Neutrophil (primary cell): ENCODE measurements at regions not wholly inside any gene's neighbourhood (a gene's known extent, or its start where the extent isn't known, plus 50 kb on each side); places are given as distances from the start of the nearest gene placed in this dataset.

ENCODE experiments used
- H3K27ac ChIP-seq: fragments of 200-600 bp; sonication (generic); 2 replicates; pipeline ENCODE4 v1.5.1; 2016; ENCODE audit warnings: mild to moderate bottlenecking, moderate library complexity
- H3K27me3 ChIP-seq: fragments of 200-600 bp; sonication (generic); 2 replicates; pipeline ENCODE4 v1.6.0; 2016; ENCODE audit warnings: mild to moderate bottlenecking
- H3K36me3 ChIP-seq: fragments of 200-600 bp; sonication (generic); 2 replicates; pipeline ENCODE4 v1.5.1; 2017
- H3K4me1 ChIP-seq, 2 experiments: fragments of 200-600 bp in 1 of 2; sonication (generic) in 1 of 2; 1 replicate in 1 of 2; 2 replicates in 1 of 2; pipeline versions ENCODE4 v1.5.1 to v1.6.1; 2013 to 2016; ENCODE audit warnings: low read depth in 1 of 2, low read length in 1 of 2, mild to moderate bottlenecking in 1 of 2, moderate library complexity in 1 of 2; ENCODE audit not compliant: control insufficient read depth in 1 of 2, insufficient read depth in 1 of 2
- H3K4me3 ChIP-seq, 2 experiments: fragments of 200-600 bp in 1 of 2; sonication (generic) in 1 of 2; 1 replicate in 1 of 2; 2 replicates in 1 of 2; pipeline ENCODE4 v1.5.1; 2013 to 2016; ENCODE audit warnings: low read depth in 1 of 2, low read length in 1 of 2, mild to moderate bottlenecking in 1 of 2, moderate library complexity in 1 of 2
- H3K9me3 ChIP-seq: fragments of 200-600 bp; sonication (generic); 2 replicates; pipeline ENCODE4 v1.5.1; 2016
- TF ChIP-seq, protein P1 (sequence below): fragments of 200-600 bp; sonication (generic); IDR thresholded peaks from 2 replicates; pipeline ENCODE4 v1.5.1; 2016; ENCODE audit warnings: antibody characterized with exemption

DNA sequence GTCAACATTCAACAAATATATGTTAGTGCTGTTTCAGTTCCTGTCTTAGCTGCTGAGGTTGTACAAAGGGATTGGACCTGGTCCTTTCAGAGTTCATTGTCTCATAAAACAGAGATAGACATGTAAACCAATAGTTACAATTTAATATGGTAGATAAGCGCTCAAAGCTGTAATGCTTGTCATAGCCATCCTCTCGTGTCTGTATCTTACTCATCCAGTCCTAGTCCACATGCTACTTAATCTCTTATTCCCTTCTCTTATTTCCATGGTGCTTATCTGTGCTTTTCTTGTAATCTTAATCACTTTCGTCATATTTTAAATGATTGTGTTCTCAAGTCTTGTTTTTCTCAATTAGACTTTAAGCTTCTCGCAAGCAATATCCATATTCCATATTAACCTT lies 185.2 kb upstream of the OBI1 start:
- H3K27me3 ChIP-seq, result no peaks in the 10 kb centered on the region
- no peaks in the 10 kb centered on the region for H3K36me3 ChIP-seq
- TF ChIP-seq, protein P1, sequence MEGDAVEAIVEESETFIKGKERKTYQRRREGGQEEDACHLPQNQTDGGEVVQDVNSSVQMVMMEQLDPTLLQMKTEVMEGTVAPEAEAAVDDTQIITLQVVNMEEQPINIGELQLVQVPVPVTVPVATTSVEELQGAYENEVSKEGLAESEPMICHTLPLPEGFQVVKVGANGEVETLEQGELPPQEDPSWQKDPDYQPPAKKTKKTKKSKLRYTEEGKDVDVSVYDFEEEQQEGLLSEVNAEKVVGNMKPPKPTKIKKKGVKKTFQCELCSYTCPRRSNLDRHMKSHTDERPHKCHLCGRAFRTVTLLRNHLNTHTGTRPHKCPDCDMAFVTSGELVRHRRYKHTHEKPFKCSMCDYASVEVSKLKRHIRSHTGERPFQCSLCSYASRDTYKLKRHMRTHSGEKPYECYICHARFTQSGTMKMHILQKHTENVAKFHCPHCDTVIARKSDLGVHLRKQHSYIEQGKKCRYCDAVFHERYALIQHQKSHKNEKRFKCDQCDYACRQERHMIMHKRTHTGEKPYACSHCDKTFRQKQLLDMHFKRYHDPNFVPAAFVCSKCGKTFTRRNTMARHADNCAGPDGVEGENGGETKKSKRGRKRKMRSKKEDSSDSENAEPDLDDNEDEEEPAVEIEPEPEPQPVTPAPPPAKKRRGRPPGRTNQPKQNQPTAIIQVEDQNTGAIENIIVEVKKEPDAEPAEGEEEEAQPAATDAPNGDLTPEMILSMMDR, result no peak
- no peak overlapping the region for H3K27ac ChIP-seq
- H3K4me3 ChIP-seq, result no peak overlapping the region
- no peaks in the 10 kb centered on the region for H3K9me3 ChIP-seq
- H3K4me1 ChIP-seq, result no peaks in the 10 kb centered on the region

DNA sequence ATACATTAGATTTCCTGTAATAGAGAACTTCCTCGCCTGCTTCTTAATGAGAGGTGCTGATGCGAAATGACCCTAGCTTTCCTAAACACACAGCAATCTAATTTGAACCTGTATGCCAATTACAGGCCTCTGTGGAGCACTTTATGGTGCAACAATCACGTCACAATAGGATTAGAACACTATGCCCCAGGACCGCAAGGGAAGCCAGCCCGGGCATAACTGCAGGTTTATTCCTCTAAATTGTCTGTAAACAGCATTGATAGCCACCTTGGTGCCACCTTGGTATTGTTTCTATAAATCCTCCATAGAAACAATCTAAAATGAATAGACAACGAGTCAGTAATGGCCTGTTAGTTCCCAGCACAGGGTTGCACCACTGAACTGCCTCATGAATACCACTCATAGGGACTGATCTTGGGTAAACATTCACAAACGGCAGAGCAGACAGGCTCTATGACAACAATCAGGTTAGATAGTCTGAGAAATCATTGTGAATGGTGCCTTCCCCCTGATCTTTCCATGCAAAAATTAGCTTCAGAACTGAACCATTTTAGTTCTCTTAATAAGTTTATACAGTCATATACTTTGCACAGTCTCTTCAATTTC lies 182.5 kb upstream of the OBI1 start:
- H3K36me3 ChIP-seq, result no peaks in the 10 kb centered on the region
- H3K27me3 ChIP-seq, result no peaks in the 10 kb centered on the region
- no peak overlapping the region for H3K27ac ChIP-seq
- H3K9me3 ChIP-seq, result no peaks in the 10 kb centered on the region
- TF ChIP-seq, protein P1, result no peak
- no peaks in the 10 kb centered on the region for H3K4me1 ChIP-seq
- no peak overlapping the region for H3K4me3 ChIP-seq

DNA sequence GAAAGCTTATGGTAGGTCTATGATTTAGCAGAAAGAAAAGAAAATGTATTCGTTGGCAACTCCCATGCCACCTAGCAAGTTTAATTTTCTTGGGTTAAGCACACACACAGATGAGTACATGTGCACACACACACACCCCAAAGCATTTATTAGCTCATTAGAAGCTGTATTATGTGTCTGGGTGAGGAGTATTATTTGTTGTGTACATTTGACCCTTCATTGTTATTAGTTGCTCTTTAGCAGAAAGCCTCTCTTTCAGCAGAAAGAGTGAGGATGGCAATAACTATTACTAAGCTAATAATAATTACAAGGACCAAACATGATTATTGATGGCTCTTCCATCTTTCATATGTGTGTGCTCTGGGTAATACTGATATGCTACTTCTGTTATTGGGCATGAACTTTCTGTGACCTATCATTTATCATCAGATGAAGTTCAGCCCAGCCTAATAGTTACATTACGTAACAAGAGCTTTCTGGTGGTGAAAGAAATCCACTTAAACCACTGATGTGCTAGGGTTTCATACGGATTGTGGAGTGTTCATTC lies 177.4 kb upstream of the OBI1 start:
- no peak overlapping the region for H3K4me3 ChIP-seq
- H3K36me3 ChIP-seq, result no peaks in the 10 kb centered on the region
- no peaks in the 10 kb centered on the region for H3K27me3 ChIP-seq
- H3K4me1 ChIP-seq, result no peaks in the 10 kb centered on the region
- no peaks in the 10 kb centered on the region for H3K9me3 ChIP-seq
- no peak overlapping the region for H3K27ac ChIP-seq
- TF ChIP-seq, protein P1, result no peak

DNA sequence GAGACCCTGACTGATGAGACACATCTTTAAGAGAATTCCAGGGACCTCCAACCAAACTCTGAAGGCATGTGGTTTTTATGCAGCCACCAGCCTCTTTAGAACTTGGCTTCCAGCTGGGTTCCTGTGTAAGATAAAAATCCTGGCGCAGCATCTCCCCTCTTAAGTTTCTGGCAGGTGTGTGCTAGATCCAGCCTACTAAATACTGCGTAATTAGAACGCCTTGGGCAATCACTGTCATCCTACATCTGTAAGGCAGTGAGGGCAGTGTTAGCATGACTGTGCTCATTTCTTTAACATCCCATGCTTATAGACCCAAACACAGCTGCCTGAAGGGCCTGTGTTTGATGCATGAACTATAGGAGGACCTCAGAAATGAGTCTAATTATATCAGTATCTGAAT lies 173.5 kb upstream of the OBI1 start:
- TF ChIP-seq, protein P1, result no peak
- no peaks in the 10 kb centered on the region for H3K9me3 ChIP-seq
- no peak overlapping the region for H3K27ac ChIP-seq
- no peak overlapping the region for H3K4me3 ChIP-seq
- no peaks in the 10 kb centered on the region for H3K36me3 ChIP-seq
- no peaks in the 10 kb centered on the region for H3K27me3 ChIP-seq
- no peaks in the 10 kb centered on the region for H3K4me1 ChIP-seq

DNA sequence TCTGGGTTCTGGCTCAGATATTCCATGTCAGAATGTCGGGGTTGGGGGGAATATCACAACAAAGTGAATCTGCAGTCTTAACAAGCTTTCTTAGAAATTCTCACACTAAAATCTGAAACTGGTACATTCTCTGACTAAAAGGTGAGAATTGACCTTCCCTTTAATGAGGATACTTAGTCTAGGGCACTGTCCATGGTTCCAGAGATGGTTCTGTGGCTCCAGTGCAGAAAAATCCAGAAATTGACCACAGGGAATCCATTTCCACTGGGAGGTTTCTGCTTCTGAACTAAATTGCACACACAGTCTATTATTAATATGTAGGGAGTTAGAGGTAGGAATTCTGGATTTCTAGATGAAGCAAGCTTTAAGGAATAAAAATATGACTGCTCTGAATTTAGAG lies 171.6 kb upstream of the OBI1 start:
- TF ChIP-seq, protein P1, result no peak
- Histone ChIP-seq H3K4me3 (no peak overlapping the region), H3K36me3 (no peaks in the 10 kb centered on the region), H3K27ac (no peak overlapping the region), H3K9me3 (no peaks in the 10 kb centered on the region), H3K4me1 (no peaks in the 10 kb centered on the region), H3K27me3 (no peaks in the 10 kb centered on the region)
